GM10266 (cell line): ENCODE measurements at regions not wholly inside any gene's neighbourhood (a gene's known extent, or its start where the extent isn't known, plus 50 kb on each side); places are given as distances from the start of the nearest gene placed in this dataset.

Experiments
- DNase-seq: peaks from one replicate; pipeline ENCODE4 v3.0.0; 2012; ENCODE audit errors: extremely low spot score
- TF ChIP-seq, protein P1 (sequence below): IDR thresholded peaks from 2 replicates; pipeline ENCODE4 v1.5.1; 2012; ENCODE audit warnings: mild to moderate bottlenecking, low read depth; ENCODE audit not compliant: control insufficient read depth, insufficient read depth; ENCODE audit errors: missing control alignments

DNA sequence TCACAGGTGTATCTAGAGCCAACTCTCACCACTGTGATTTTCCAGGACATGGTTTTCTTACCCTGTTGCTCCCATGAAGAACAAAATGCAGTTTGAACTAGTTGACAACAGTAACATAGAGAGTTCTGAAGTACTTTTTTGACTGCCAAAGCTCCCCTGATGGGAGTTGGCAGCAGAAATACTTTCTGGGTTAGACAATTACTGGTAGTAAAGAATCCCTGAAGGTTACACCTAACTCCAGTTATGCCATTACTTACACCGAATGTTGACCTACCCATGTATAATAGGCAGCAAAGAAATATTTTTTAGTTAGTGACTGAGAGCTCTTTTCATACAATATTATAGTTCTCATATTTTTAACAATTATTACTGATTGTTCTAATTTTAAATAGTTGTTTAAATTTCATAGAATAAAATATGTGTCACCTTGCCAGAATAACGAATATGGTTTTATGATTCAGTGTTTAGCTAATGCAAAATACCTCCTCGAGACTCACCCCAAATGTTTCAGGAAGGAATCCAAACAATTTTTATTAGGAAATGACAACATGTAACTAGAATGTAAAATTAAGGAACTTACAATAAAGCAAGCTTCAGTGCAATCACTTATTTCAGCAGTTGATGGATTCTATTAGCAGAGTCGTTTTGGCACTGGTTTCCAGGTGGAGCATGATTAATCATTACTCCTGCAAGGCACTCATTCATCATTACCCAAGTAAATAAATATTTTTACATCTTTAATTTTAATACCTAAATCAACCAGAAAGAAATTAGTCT, 237.6 kb downstream of the MRPL39 start:
- TF ChIP-seq, protein P1, sequence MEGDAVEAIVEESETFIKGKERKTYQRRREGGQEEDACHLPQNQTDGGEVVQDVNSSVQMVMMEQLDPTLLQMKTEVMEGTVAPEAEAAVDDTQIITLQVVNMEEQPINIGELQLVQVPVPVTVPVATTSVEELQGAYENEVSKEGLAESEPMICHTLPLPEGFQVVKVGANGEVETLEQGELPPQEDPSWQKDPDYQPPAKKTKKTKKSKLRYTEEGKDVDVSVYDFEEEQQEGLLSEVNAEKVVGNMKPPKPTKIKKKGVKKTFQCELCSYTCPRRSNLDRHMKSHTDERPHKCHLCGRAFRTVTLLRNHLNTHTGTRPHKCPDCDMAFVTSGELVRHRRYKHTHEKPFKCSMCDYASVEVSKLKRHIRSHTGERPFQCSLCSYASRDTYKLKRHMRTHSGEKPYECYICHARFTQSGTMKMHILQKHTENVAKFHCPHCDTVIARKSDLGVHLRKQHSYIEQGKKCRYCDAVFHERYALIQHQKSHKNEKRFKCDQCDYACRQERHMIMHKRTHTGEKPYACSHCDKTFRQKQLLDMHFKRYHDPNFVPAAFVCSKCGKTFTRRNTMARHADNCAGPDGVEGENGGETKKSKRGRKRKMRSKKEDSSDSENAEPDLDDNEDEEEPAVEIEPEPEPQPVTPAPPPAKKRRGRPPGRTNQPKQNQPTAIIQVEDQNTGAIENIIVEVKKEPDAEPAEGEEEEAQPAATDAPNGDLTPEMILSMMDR: no peak
- DNase-seq: no peak

DNA sequence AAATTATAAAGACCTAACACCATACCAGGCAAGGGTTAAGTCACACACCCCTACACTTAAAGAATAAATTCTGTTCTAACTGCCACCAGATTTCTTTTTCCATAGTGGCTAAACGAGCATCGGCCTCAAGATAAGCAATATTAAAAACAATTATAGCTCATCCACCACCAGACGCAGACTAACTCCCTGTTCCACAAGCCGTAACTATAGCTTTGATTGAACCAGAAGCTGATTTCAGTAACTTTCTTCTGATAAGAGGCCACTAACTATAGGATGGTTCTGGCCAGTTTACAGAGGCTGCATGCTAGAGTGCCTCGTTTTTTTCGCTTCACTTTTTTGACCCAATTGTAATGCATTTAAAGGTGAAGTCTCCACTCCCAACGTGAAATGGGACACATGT, 238.8 kb downstream of the MRPL39 start:
- DNase-seq: no peak
- TF ChIP-seq, protein P1: no peak

DNA sequence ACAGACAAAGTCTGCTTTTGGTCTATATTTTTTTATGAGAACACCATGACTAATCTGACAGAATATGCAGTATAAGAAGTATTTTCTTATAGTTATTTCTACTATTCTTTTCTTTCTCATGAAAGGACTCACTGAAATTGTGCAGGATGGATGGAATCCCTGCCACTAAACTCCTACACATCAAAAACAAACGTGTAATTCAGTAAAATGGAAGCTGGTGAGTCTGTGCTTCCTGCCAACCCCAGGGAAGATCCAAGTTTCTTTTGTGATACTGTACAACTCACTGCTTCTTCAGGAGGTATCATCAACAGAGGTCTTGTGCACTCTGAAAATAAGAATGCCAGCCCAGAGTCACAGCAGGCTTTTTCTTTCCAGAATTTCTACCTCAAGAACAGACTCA, 241.2 kb downstream of the MRPL39 start:
- no peak for DNase-seq
- TF ChIP-seq, protein P1: no peak

DNA sequence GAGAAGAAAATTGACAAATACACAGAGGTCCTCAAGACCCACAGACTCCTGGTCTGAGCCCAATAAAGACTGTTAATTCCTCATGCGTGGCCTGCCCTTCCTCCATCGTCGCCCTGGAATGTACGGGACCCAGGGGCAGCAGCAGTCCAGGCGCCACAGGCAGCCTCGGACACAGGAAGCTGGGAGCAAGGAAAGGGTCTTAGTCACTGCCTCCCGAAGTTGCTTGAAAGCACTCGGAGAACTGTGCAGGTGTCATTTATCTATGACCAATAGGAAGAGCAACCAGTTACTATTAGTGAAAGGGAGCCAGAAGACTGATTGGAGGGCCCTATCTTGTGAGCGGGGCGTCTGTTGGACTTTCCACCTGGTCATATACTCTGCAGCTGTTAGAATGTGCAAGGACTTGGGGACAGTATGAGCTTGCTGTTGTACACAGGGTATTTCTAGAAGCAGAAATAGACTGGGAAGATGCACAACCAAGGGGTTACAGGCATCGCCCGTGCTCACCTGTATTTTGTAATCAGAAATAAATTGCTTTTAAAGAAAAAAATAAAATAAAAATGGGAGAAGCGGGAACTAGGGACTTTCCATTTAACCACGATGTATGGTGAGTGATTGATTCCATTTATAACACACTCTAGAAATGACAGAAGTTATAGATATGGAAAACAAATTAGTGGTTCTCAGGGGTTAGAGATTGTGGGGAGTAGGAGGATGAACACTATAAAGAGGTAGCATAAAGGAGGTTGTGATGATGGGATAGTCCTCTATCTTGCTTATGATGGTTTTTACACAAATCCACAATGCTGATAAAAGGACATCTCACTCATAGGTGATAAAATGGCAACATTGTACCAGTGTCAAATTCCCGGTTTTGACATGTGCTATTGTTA, 244.7 kb downstream of the MRPL39 start:
- DNase-seq: no peak
- TF ChIP-seq, protein P1: no peak

DNA sequence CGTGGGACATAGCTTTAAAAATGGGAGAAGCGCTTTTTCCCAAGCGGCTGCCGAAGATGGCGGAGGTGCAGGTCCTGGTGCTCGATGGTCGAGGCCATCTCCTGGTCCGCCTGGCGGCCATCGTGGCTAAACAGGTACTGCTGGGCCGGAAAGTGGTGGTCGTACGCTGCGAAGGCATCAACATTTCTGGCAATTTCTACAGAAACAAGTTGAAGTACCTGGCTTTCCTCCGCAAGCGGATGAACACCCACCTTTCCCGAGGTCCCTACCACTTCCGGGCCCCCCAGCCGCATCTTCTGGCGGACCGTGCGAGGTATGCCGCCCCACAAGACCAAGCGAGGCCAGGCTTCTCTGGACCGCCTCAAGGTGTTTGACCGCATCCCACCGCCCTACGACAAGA, 245.5 kb downstream of the MRPL39 start:
- TF ChIP-seq, protein P1: no peak

DNA sequence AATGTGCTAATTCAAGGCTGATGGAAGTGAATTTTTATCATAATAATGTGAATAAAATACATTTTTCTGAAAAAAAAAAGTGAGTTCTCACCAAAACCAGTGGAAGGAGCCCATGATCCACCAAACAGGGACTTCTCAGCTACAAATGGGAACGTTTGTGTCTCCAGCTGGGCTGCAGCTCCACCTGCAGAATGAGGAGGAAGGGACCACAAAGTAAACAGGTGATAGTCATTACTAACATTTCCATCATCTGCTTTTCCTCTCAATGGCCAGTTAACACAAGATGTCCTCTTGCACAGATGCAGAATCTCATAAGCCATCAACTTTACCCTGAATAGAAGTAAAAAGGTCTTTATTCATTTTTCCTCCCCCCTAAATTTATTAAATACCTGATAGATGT, 246.2 kb downstream of the MRPL39 start:
- no peak for DNase-seq
- TF ChIP-seq, protein P1: no peak

More for the DNA sequence above, 245.5 kb downstream of the MRPL39 start:
- no peak for DNase-seq
